ENCODE measurements at regions not wholly inside any gene's neighbourhood (a gene's known extent, or its start where the extent isn't known, plus 50 kb on each side); places are given as distances from the start of the nearest gene placed in this dataset.

- Histone ChIP-seq H2AK5ac (ENCODE audit: low read length) (no peak overlapping the region), H3K9ac (ENCODE audit: low read length) (no peak overlapping the region), H2BK120ac (ENCODE audit: insufficient read depth, low read length, poor library complexity) (no peak overlapping the region), H3K4me2 (ENCODE audit: low read length) (no peak overlapping the region), H3K23ac (ENCODE audit: low read length) (no peak overlapping the region), H2AFZ (ENCODE audit: insufficient read depth, low read length, poor library complexity) (no peak overlapping the region), H4K8ac (ENCODE audit: low read depth, low read length) (no peak overlapping the region), H4K12ac (ENCODE audit: low read depth, low read length) (no peak overlapping the region), H4K91ac (ENCODE audit: low read depth, low read length) (no peak overlapping the region), H3K36me3 (ENCODE audit: control insufficient read depth in 1 of 2, insufficient read depth in 2 of 2, low read length in 2 of 2) (no peaks in the 10 kb centered on the region), H3K4ac (ENCODE audit: low read depth, low read length) (no peak overlapping the region), H3K79me1 (ENCODE audit: low read length) (no peaks in the 10 kb centered on the region), H2BK5ac (ENCODE audit: low read depth, low read length, poor library complexity) (no peak overlapping the region), H3K14ac (ENCODE audit: low read length) (no peak overlapping the region), H3K18ac (ENCODE audit: low read length) (no peak overlapping the region), H3K27me3 (ENCODE audit: insufficient read depth, low read length) (no peaks in the 10 kb centered on the region), H2BK12ac (ENCODE audit: low read length) (no peak overlapping the region), H3K27ac (ENCODE audit: low read depth, low read length) (no peak overlapping the region), H3K4me3 (ENCODE audit: low read depth, low read length) (no peak overlapping the region), H3K79me2 (ENCODE audit: control insufficient read depth, insufficient read depth, low read length, poor library complexity) (no peaks in the 10 kb centered on the region), H3K9me3 (ENCODE audit: insufficient read depth, low read depth, low read length) (no peaks in the 10 kb centered on the region), H3K4me1 (ENCODE audit: control insufficient read depth in 1 of 2, insufficient read depth in 2 of 2, low read length in 2 of 2) (no peaks in the 10 kb centered on the region)
- no CpG with 5 or more reads among the region's 3 CpGs for WGBS (ENCODE audit: extremely low coverage, insufficient coverage, insufficient read length)
- DNase-seq: no peak
Measured at GRCh38 chr16:7107436-7107835, 225.2 kb upstream of the RBFOX1 start.

- Histone ChIP-seq H2BK120ac (ENCODE audit: insufficient read depth, low read length, poor library complexity) (no peak overlapping the region), H2BK12ac (ENCODE audit: low read length) (no peak overlapping the region), H4K91ac (ENCODE audit: low read depth, low read length) (no peak overlapping the region), H3K27me3 (ENCODE audit: insufficient read depth, low read length) (no peaks in the 10 kb centered on the region), H3K79me2 (ENCODE audit: control insufficient read depth, insufficient read depth, low read length, poor library complexity) (no peaks in the 10 kb centered on the region), H2AK5ac (ENCODE audit: low read length) (no peak overlapping the region), H3K4me3 (ENCODE audit: low read depth, low read length) (no peak overlapping the region), H4K8ac (ENCODE audit: low read depth, low read length) (no peak overlapping the region), H3K27ac (ENCODE audit: low read depth, low read length) (no peak overlapping the region), H3K9ac (ENCODE audit: low read length) (no peak overlapping the region), H3K4ac (ENCODE audit: low read depth, low read length) (no peak overlapping the region), H3K36me3 (ENCODE audit: control insufficient read depth in 1 of 2, insufficient read depth in 2 of 2, low read length in 2 of 2) (no peaks in the 10 kb centered on the region), H2BK5ac (ENCODE audit: low read depth, low read length, poor library complexity) (no peak overlapping the region), H3K4me1 (ENCODE audit: control insufficient read depth in 1 of 2, insufficient read depth in 2 of 2, low read length in 2 of 2) (no peaks in the 10 kb centered on the region), H3K18ac (ENCODE audit: low read length) (no peak overlapping the region), H4K12ac (ENCODE audit: low read depth, low read length) (no peak overlapping the region), H3K9me3 (ENCODE audit: insufficient read depth, low read depth, low read length) (no peaks in the 10 kb centered on the region), H3K4me2 (ENCODE audit: low read length) (no peak overlapping the region), H3K23ac (ENCODE audit: low read length) (no peak overlapping the region), H3K14ac (ENCODE audit: low read length) (no peak overlapping the region), H2AFZ (ENCODE audit: insufficient read depth, low read length, poor library complexity) (no peak overlapping the region), H3K79me1 (ENCODE audit: low read length) (no peaks in the 10 kb centered on the region)
- no peak for DNase-seq
- no CpG with 5 or more reads among the region's 3 CpGs for WGBS (ENCODE audit: extremely low coverage, insufficient coverage, insufficient read length)
Measured at GRCh38 chr16:7103056-7103455, 229.6 kb upstream of the RBFOX1 start.

GRCh38 chr16:7101054-7101453 is 231.6 kb upstream of the RBFOX1 start:
- Histone ChIP-seq H3K4me1 (ENCODE audit: control insufficient read depth in 1 of 2, insufficient read depth in 2 of 2, low read length in 2 of 2) (no peaks in the 10 kb centered on the region), H3K27me3 (ENCODE audit: insufficient read depth, low read length) (no peaks in the 10 kb centered on the region), H3K79me2 (ENCODE audit: control insufficient read depth, insufficient read depth, low read length, poor library complexity) (no peaks in the 10 kb centered on the region), H3K4ac (ENCODE audit: low read depth, low read length) (no peak overlapping the region), H3K79me1 (ENCODE audit: low read length) (no peaks in the 10 kb centered on the region), H3K36me3 (ENCODE audit: control insufficient read depth in 1 of 2, insufficient read depth in 2 of 2, low read length in 2 of 2) (no peaks in the 10 kb centered on the region), H3K27ac (ENCODE audit: low read depth, low read length) (no peak overlapping the region), H3K9me3 (ENCODE audit: insufficient read depth, low read depth, low read length) (no peaks in the 10 kb centered on the region), H3K18ac (ENCODE audit: low read length) (no peak overlapping the region), H2BK5ac (ENCODE audit: low read depth, low read length, poor library complexity) (no peak overlapping the region), H3K23ac (ENCODE audit: low read length) (no peak overlapping the region), H3K14ac (ENCODE audit: low read length) (no peak overlapping the region), H4K12ac (ENCODE audit: low read depth, low read length) (no peak overlapping the region), H4K8ac (ENCODE audit: low read depth, low read length) (no peak overlapping the region), H2AFZ (ENCODE audit: insufficient read depth, low read length, poor library complexity) (no peak overlapping the region), H2BK120ac (ENCODE audit: insufficient read depth, low read length, poor library complexity) (no peak overlapping the region), H3K4me3 (ENCODE audit: low read depth, low read length) (no peak overlapping the region), H3K4me2 (ENCODE audit: low read length) (no peak overlapping the region), H2BK12ac (ENCODE audit: low read length) (no peak overlapping the region), H2AK5ac (ENCODE audit: low read length) (no peak overlapping the region), H3K9ac (ENCODE audit: low read length) (no peak overlapping the region), H4K91ac (ENCODE audit: low read depth, low read length) (no peak overlapping the region)
- DNase-seq: no peak
- WGBS (ENCODE audit: extremely low coverage, insufficient coverage, insufficient read length): no CpG with 5 or more reads among the region's 8 CpGs

GRCh38 chr16:7097518-7097917 is 235.1 kb upstream of the RBFOX1 start:
- H3K4ac ChIP-seq (ENCODE audit: low read depth, low read length): no peak overlapping the region

More at GRCh38 chr16:7097518-7097917, 235.1 kb upstream of the RBFOX1 start:
- Histone ChIP-seq H4K8ac (ENCODE audit: low read depth, low read length) (no peak overlapping the region), H3K14ac (ENCODE audit: low read length) (no peak overlapping the region), H2AFZ (ENCODE audit: insufficient read depth, low read length, poor library complexity) (no peak overlapping the region), H3K27me3 (ENCODE audit: insufficient read depth, low read length) (no peaks in the 10 kb centered on the region), H4K91ac (ENCODE audit: low read depth, low read length) (no peak overlapping the region), H2AK5ac (ENCODE audit: low read length) (no peak overlapping the region), H3K27ac (ENCODE audit: low read depth, low read length) (no peak overlapping the region), H2BK12ac (ENCODE audit: low read length) (no peak overlapping the region), H3K36me3 (ENCODE audit: control insufficient read depth in 1 of 2, insufficient read depth in 2 of 2, low read length in 2 of 2) (no peaks in the 10 kb centered on the region), H3K18ac (ENCODE audit: low read length) (no peak overlapping the region), H3K4me3 (ENCODE audit: low read depth, low read length) (no peak overlapping the region), H3K9ac (ENCODE audit: low read length) (no peak overlapping the region), H4K12ac (ENCODE audit: low read depth, low read length) (no peak overlapping the region), H3K79me1 (ENCODE audit: low read length) (no peaks in the 10 kb centered on the region), H2BK120ac (ENCODE audit: insufficient read depth, low read length, poor library complexity) (no peak overlapping the region), H2BK5ac (ENCODE audit: low read depth, low read length, poor library complexity) (no peak overlapping the region), H3K79me2 (ENCODE audit: control insufficient read depth, insufficient read depth, low read length, poor library complexity) (no peaks in the 10 kb centered on the region), H3K4me2 (ENCODE audit: low read length) (no peak overlapping the region), H3K23ac (ENCODE audit: low read length) (no peak overlapping the region), H3K9me3 (ENCODE audit: insufficient read depth, low read depth, low read length) (no peaks in the 10 kb centered on the region), H3K4me1 (ENCODE audit: control insufficient read depth in 1 of 2, insufficient read depth in 2 of 2, low read length in 2 of 2) (no peaks in the 10 kb centered on the region)
- no peak for DNase-seq
- no CpG with 5 or more reads among the region's 1 CpG for WGBS (ENCODE audit: extremely low coverage, insufficient coverage, insufficient read length)
